MM.1S (cell line): ENCODE measurements at regions not wholly inside any gene's neighbourhood (a gene's known extent, or its start where the extent isn't known, plus 50 kb on each side); places are given as distances from the start of the nearest gene placed in this dataset.

Experiments used
- EZH2 ChIP-seq: fragments of 300-600 bp; sonication (generic); optimal IDR thresholded peaks from 2 replicates; pipeline ENCODE3; 2017; ENCODE audit warnings: low read depth, mild to moderate bottlenecking, antibody characterized with exemption, low read length, mixed read lengths
- TF ChIP-seq, protein P1 (sequence below): fragments of 300-600 bp; sonication (generic); IDR thresholded peaks from 2 replicates; pipeline ENCODE4 v1.5.1; 2016; ENCODE audit warnings: antibody characterized with exemption, low read length, mixed read lengths

DNA sequence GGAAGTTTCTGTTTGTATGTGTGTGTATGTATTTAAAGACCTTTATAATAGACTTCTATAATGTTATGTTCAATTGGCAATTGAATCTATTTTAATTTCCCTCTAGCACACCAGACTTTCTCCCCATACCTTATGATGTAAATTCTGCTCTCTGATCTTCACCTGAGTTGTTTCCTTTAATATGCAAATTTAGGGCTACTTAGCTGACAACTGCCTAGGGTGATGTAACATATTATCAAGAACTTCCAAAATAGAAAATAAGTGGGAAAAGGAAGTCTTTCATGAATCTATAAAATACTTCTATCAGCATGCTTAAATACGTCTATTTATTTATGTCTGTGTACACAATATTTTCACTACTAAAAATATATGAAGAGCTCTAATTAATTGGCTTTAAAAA is 923.5 kb upstream of the CDH10 start:
- TF ChIP-seq, protein P1, sequence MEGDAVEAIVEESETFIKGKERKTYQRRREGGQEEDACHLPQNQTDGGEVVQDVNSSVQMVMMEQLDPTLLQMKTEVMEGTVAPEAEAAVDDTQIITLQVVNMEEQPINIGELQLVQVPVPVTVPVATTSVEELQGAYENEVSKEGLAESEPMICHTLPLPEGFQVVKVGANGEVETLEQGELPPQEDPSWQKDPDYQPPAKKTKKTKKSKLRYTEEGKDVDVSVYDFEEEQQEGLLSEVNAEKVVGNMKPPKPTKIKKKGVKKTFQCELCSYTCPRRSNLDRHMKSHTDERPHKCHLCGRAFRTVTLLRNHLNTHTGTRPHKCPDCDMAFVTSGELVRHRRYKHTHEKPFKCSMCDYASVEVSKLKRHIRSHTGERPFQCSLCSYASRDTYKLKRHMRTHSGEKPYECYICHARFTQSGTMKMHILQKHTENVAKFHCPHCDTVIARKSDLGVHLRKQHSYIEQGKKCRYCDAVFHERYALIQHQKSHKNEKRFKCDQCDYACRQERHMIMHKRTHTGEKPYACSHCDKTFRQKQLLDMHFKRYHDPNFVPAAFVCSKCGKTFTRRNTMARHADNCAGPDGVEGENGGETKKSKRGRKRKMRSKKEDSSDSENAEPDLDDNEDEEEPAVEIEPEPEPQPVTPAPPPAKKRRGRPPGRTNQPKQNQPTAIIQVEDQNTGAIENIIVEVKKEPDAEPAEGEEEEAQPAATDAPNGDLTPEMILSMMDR: no peak
- no peak for TF ChIP-seq EZH2
